NCI-H2107 treated with DMSO at 0.1 percent for 48 hours (cell line): ENCODE measurements at regions not wholly inside any gene's neighbourhood (a gene's known extent, or its start where the extent isn't known, plus 50 kb on each side); places are given as distances from the start of the nearest gene placed in this dataset.

Experiments
- DNase-seq: peaks from one replicate; lab custom pipeline; 2025; ENCODE audit not compliant: unreplicated experiment; lab: John Stamatoyannopoulos, UW

GRCh38 chr16:66315210-66315825 lies 51.2 kb upstream of the CDH5 start:
- peak; percentile 86 for DNase-seq

- DNase-seq, result no peak
Observed at GRCh38 chr16:66311306-66311705, 55.2 kb upstream of the CDH5 start.

- no peak for DNase-seq
Observed at GRCh38 chr16:66309215-66309807, 57.2 kb upstream of the CDH5 start.

- no peak for DNase-seq
Observed at GRCh38 chr16:66308096-66308495, 58.4 kb upstream of the CDH5 start.

DNA sequence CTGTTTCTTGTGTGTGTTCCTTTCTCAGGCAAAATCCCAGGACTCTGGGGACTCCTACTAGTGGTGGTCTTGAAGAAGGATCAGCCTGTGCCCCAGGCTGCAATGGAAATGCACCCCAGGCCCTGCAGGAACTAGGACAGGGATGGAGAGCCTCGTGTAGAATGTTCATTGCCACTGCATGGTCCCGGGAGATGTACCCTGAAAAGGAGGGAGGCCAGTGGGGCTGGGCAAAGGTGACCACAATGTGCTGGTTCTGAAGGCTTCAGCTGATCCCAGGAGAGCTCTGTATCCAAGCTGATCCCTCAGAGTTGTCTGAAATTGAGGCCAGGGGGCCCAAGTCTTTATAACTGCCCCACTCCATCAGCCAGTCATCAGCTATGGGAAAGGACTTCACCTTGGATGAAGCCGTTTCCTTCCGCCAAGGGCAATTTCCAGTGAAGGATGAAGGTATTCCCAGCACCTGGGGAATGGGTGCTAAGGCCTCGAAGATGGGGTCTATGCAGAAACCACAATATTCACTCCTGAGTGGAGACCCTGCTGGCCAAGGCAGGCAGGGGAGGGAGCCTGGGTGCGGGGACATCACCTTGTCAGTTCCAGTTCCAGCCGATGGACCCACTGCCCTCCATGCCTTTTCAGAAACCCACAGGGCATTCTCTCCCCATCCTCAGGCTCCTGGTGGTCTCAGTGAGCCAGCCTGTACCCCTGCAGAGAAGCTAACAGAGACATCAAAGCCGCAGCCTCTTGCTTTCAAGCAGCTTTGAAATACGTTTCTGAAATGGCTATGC lies 59.9 kb upstream of the CDH5 start:
- no peak for DNase-seq

GRCh38 chr16:66304961-66305360 lies 61.5 kb upstream of the CDH5 start:
- no peak for DNase-seq

- DNase-seq, result no peak
Observed at GRCh38 chr16:66304151-66304550, 62.3 kb upstream of the CDH5 start.

- no peak for DNase-seq
Observed at GRCh38 chr16:66300501-66300900, 66.0 kb upstream of the CDH5 start.

DNA sequence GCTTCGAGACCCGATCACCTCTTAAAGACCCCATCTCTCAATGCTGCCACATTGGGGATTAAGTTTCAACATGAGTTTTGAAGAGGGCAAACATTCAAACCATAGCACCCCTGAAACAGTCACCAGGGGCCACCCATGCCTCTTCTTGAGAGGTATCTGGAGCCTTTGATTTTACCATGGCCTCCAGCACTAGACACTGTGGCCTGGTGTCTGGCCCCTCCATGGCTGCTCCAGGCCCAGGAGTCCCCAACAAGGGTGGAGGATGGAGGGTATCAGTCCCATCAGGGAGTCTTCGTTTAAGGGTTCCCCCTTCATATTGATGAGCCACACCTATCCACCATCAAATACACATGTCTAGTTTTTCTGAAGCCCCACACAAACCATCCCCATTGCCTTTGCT lies 66.5 kb upstream of the CDH5 start:
- no peak for DNase-seq

DNA sequence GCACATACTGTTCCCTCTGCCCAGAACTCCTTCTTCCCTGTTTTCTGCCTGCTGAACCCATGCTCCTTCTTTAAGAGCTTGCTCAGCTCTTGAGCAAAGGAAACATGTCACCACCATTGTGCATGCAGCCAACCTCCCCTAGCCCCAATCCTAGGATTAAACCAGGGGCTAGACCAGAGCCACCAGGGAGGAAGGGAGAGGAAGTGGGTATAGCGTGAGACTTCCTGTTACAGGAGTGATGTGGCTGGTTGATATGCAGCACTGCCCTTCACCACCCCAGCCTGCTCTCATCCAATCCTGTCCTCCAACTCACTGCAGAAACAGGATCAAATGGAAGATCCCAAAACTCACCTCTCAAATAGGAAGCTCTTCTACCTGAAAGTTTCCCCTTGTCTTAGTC lies 67.1 kb upstream of the CDH5 start:
- DNase-seq, result no peak

GRCh38 chr16:66298571-66299120 lies 67.8 kb upstream of the CDH5 start:
- DNase-seq, result no peak

DNA sequence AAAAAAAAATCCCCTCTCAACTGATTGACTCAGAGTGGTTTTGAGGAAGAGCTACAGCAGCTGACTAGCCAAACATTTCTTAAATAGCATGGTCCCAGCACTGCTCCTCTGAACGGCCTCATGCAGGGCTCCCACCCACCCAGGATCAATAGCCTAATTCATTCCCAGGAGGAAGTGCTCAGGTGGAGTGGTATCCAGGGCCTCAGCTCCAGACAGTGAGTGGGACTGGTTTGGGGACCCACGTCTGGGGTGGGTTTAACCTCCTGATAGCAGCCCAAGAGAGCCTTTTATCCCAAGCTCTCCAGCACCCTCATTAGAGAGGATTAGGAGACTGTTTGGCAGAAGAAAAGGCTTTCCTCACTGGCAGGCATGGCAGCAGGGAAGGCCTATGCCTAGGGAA lies 68.5 kb upstream of the CDH5 start:
- no peak for DNase-seq

DNA sequence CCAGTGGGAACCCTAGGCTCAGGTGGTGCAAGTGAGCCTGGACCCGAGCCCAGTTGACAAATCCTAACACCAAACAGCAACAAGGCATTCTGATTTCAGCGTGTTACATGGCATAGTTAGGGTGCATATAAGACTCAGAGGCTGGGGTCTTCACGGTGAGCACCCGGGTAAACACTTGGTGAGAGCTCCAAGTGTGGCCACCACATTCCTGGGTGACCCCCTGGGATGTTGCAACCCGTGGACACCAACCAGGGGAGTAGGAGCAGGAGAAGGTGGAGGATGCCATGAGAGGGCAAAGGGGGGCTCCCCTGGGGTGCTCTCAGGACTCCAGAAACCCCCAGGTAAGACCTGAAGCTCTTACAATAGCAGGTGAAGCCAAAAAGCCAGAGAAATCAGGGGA lies 69.9 kb upstream of the CDH5 start:
- DNase-seq, result no peak

DNA sequence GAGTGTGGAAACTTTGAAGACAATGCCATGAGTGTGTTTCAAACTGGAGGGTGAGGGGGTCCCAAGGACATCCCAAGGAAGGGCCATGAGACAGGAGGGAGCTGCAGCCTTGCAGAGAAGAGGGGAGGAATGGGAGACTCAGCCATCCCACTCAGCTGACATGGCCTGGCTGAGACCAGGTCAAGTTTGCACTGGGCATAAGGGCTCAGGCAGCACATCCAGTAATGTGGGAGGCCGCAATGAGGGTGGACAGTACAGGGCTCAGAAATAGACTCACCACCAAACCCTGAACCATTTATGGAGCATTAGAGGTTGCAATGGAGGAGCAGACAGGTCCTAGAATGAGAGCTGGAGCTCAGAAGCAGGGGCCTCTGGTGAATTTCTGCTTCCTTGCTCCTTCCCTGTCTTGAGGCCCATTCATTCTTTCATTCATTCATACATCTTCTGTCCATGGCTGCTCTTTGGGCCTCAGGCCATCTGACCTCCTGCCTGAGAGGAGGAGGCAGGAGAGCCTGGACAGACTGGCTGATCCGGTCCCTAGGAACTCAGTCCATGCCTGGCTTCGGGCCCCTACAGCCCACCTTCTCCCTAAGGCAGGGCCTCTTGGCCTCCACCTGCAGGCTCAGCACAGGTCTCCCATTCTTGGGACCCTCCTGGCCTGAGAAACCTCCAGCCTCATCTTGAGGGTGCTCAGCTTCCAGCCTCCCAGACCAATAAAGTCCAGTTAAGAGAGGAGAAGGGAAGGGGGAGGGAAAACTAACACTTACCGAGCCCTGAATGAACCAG lies 70.5 kb upstream of the CDH5 start:
- DNase-seq, result no peak

DNA sequence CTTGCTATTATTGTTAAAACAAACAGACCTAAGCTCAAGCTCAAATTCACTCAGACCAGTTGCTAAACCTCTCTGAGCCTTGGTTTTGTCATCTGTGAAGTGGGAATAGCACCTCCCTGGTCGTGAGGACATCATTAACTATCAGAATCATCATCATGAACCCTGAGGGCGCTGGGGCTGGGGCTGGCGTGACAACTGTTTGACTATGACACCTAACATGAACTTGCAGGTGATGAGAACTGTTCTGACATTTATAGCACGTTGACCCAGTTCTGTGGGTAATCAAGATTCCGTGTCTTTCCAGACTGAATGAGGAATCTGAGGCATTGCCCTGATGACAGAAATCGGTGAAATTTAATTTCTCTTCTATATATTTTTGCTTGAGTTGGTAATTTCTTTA lies 71.3 kb upstream of the CDH5 start:
- no peak for DNase-seq

- DNase-seq, result no peak
Observed at GRCh38 chr16:66294507-66294906, 72.0 kb upstream of the CDH5 start.

GRCh38 chr16:66293932-66294331 lies 72.6 kb upstream of the CDH5 start:
- no peak for DNase-seq

DNA sequence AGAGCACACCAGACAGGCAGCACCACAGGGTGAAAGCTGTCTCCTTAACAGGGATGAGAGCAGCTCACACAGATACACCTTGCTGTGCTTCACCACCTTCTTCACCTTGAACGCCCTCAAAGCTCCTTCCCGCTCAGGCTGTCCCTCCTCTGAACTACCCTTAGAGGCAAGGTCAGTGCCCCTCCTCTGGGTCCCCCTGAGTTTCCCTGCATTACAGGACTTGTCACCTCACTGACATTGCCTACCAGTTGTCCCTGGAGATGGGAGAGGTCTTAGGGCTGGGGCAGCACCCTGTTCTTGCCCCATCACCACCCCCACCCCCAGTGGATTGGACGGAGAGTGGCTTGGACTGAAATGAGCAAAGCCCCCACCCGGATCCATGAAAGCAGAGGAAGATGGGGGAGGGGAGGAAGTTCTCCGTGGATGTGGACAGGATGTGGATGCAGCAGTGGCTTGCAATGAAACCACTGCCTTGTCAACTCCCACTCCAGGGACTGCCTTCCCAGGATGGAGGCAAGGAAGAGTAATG lies 73.2 kb upstream of the CDH5 start:
- no peak for DNase-seq

- DNase-seq, result no peak
Observed at GRCh38 chr16:66292241-66292935, 74.1 kb upstream of the CDH5 start.

DNA sequence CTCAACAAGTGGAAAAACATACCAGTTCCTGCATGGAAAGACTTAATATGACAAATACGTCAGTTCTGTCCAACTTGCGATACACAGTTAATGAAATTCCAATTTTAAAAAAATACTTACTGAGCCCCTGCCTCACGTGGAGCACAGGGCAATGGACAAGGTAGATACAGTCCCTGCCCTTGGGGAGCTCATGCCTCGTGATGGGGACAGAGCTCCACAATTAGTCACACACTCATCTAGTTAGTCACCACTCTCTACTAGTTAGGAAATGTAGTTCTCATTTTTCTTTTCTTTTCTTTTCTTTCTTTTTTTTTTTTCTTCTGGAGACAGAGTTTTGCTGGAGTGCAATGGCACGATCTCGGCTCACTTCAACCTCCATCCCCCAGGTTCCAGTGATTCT lies 74.7 kb upstream of the CDH5 start:
- DNase-seq, result no peak

DNA sequence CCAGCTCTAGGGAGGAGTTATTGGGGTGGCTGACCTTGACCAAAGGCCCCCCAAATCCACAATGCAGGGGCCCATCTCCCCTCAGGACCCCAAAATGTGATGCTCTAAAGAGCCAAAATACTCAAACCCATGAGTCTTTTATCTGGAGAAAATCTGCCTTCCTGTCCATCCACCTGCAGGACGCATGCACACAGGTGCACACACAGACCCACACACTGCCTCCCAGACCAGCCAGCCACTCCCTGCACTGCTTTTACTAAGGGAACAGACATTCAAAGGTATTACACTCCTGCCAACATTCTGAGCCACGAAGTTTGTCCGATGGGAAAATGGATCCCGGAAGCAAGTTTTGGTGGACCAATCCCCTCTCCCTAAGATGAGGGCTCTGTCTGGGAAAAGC lies 76.1 kb upstream of the CDH5 start:
- no peak for DNase-seq
